Keratinocyte (primary cell): ENCODE measurements at regions not wholly inside any gene's neighbourhood (a gene's known extent, or its start where the extent isn't known, plus 50 kb on each side); places are given as distances from the start of the nearest gene placed in this dataset.

Experiments used
- DNase-seq: peaks from one replicate; pipeline ENCODE4 v3.0.0-alpha.2; 2011; ENCODE audit warnings: low read depth, missing footprints, low spot score
- FAIRE-seq: peaks from 2 replicates; lab custom pipeline; 2011; peaks lifted over from hg19 to GRCh38; lab: Jason Lieb, UNC
- H2AFZ ChIP-seq: 2 replicates; pipeline ENCODE4 v1.6.0; 2012; ENCODE audit warnings: low read length, control low read depth, inconsistent platforms; ENCODE audit not compliant: control insufficient read depth
- H3K27ac ChIP-seq: 2 replicates; pipeline ENCODE4 v1.5.1; 2011; ENCODE audit warnings: low read length; ENCODE audit not compliant: control insufficient read depth, insufficient read depth
- H3K27me3 ChIP-seq: 3 replicates; pipeline ENCODE4 v1.6.0; 2011; ENCODE audit warnings: low read length; ENCODE audit not compliant: control insufficient read depth, insufficient read depth; ENCODE audit errors: extremely low read depth
- H3K36me3 ChIP-seq, 2 experiments: 2 replicates in 1 of 2; 3 replicates in 1 of 2; pipeline ENCODE4 v1.5.1; 2011; ENCODE audit warnings: low read length in 2 of 2, mild to moderate bottlenecking in 1 of 2; ENCODE audit not compliant: control insufficient read depth in 2 of 2, insufficient read depth in 2 of 2; ENCODE audit errors: extremely low read depth in 1 of 2
- H3K4me1 ChIP-seq: 3 replicates; pipeline ENCODE4 v1.5.1; 2011; ENCODE audit warnings: low read length; ENCODE audit not compliant: control insufficient read depth, insufficient read depth; ENCODE audit errors: extremely low read depth
- H3K4me2 ChIP-seq: 3 replicates; pipeline ENCODE4 v1.6.0; 2011; ENCODE audit warnings: low read depth, low read length; ENCODE audit not compliant: control insufficient read depth, insufficient read depth; ENCODE audit errors: extremely low read depth
- H3K4me3 ChIP-seq, 3 experiments: fragments of 200-600 bp in 1 of 3; sonication (generic) in 1 of 3; 2 replicates in 2 of 3; 3 replicates in 1 of 3; pipeline ENCODE4 v1.5.1; 2011 to 2016; ENCODE audit warnings: low read length in 3 of 3, mild to moderate bottlenecking in 3 of 3, control low read depth in 2 of 3, inconsistent platforms in 1 of 3, low read depth in 1 of 3, mixed read lengths in 1 of 3, mixed run types in 1 of 3, moderate library complexity in 1 of 3; ENCODE audit not compliant: control insufficient read depth in 2 of 3, insufficient read depth in 2 of 3; ENCODE audit errors: extremely low read depth in 1 of 3
- H3K79me2 ChIP-seq: 2 replicates; pipeline ENCODE4 v1.6.0; 2012; ENCODE audit warnings: low read length; ENCODE audit not compliant: control insufficient read depth, insufficient read depth
- H3K9ac ChIP-seq: 3 replicates; pipeline ENCODE4 v1.6.0; 2011; ENCODE audit warnings: low read length; ENCODE audit not compliant: control insufficient read depth, insufficient read depth; ENCODE audit errors: extremely low read depth
- H3K9me1 ChIP-seq: 3 replicates; pipeline ENCODE4 v1.6.0; 2011; ENCODE audit warnings: low read length; ENCODE audit not compliant: control insufficient read depth, insufficient read depth; ENCODE audit errors: extremely low read depth
- H3K9me3 ChIP-seq: 2 replicates; pipeline ENCODE4 v1.5.1; 2012; ENCODE audit warnings: low read depth, low read length; ENCODE audit not compliant: control insufficient read depth
- H4K20me1 ChIP-seq: 3 replicates; pipeline ENCODE4 v1.6.0; 2011; ENCODE audit warnings: low read length; ENCODE audit not compliant: control insufficient read depth, insufficient read depth; ENCODE audit errors: extremely low read depth
- CTCF ChIP-seq, 3 experiments: IDR thresholded peaks in 1 of 3; conservative IDR thresholded peaks in 1 of 3; optimal IDR thresholded peaks in 1 of 3; 2 replicates in 2 of 3; 3 replicates in 1 of 3; pipeline versions ENCODE3 to v1.5.1; 2011; ENCODE audit warnings: low read length in 3 of 3, mild to moderate bottlenecking in 3 of 3, moderate library complexity in 2 of 3, control low read depth in 1 of 3, inconsistent platforms in 1 of 3; ENCODE audit not compliant: insufficient read depth in 2 of 3; ENCODE audit errors: extremely low read depth in 1 of 3
- EZH2 ChIP-seq: IDR thresholded peaks from one replicate; pipeline ENCODE4 v1.6.1; 2012; ENCODE audit warnings: inconsistent platforms, mild to moderate bottlenecking, low read length, moderate library complexity
- dilution Hi-C: fragments of 300-500 bp; cut with MboI; formaldehyde crosslinking; loops from one replicate; pipeline ENCODE4 v1.7.0; 2020; ENCODE audit warnings: low sequenced_read_pairs; ENCODE audit not compliant: extremely low pct_ligation_motif_present
- small RNA-seq, 3 experiments: library from RNA; depleted of rRNA; stranded (forward); fragments of <200 nt; gene quantifications; one replicate each; pipeline ENCODE3, GENCODE V24; 2012; ENCODE audit warnings: low read depth in 3 of 3, low replicate concordance in 1 of 3; ENCODE audit not compliant: insufficient read length in 3 of 3

- no peaks in the 10 kb centered on the region for H3K9me1 ChIP-seq
- no peak overlapping the region for H3K4me3 ChIP-seq
- dilution Hi-C loops, result no loop called here
- H3K9ac ChIP-seq, result no peak overlapping the region
- H3K4me1 ChIP-seq, result peaks cover 19% of the 10 kb centered on the region
- no peaks in the 10 kb centered on the region for H4K20me1 ChIP-seq
- H2AFZ ChIP-seq, result no peak overlapping the region
- no peaks in the 10 kb centered on the region for H3K27me3 ChIP-seq
- no peak for TF ChIP-seq EZH2
- no peak for TF ChIP-seq CTCF (optimal IDR thresholded peaks at IDR 0.05 in 1 of 3, IDR thresholded peaks at IDR 0.05 in 1 of 3, conservative IDR thresholded peaks at IDR 0.05 in 1 of 3; ENCODE audit: extremely low read depth in 1 of 3, insufficient read depth in 2 of 3, low read length in 3 of 3)
- no peak for DNase-seq
- H3K36me3 ChIP-seq, result no peaks in the 10 kb centered on the region
- no peaks in the 10 kb centered on the region for H3K79me2 ChIP-seq
- no peak overlapping the region for H3K27ac ChIP-seq
- H3K9me3 ChIP-seq, result no peaks in the 10 kb centered on the region
- H3K4me2 ChIP-seq, result no peak overlapping the region
- FAIRE-seq, result peak; percentile 9
Measured at GRCh38 chr6:137816688-137817618, 50.1 kb upstream of the TNFAIP3 start.

Small RNAs in the stretch of these regions (small RNA-seq; reads per million reads assigned to genes)
- gene RF00019, result 0 reads per million in 3 experiments
